GM12873 (cell line): ENCODE measurements at regions not wholly inside any gene's neighbourhood (a gene's known extent, or its start where the extent isn't known, plus 50 kb on each side); places are given as distances from the start of the nearest gene placed in this dataset.

Source experiments
- CTCF ChIP-seq: IDR thresholded peaks from 2 replicates; pipeline ENCODE4 v1.5.1; 2012; ENCODE audit warnings: low read depth, mild to moderate bottlenecking, moderate library complexity, low read length, control low read depth; ENCODE audit not compliant: insufficient read depth; ENCODE audit errors: missing control alignments

GRCh38 chr2:16750175-16750924 lies 84.7 kb upstream of the CYRIA start:
- no peak for TF ChIP-seq CTCF

- no peak for TF ChIP-seq CTCF
Measured at GRCh38 chr2:16747689-16748088, 82.1 kb upstream of the CYRIA start.

GRCh38 chr2:16747257-16747656 lies 81.6 kb upstream of the CYRIA start:
- TF ChIP-seq CTCF, result no peak

- TF ChIP-seq CTCF, result no peak
Measured at GRCh38 chr2:16746833-16747232, 81.2 kb upstream of the CYRIA start.

- TF ChIP-seq CTCF, result no peak
Measured at GRCh38 chr2:16746329-16746728, 80.7 kb upstream of the CYRIA start.

GRCh38 chr2:16745466-16745865 lies 79.8 kb upstream of the CYRIA start:
- TF ChIP-seq CTCF, result no peak

GRCh38 chr2:16744521-16744920 lies 78.9 kb upstream of the CYRIA start:
- no peak for TF ChIP-seq CTCF

GRCh38 chr2:16742026-16742425 lies 76.4 kb upstream of the CYRIA start:
- no peak for TF ChIP-seq CTCF
